H9 (cell line): ENCODE measurements at regions not wholly inside any gene's neighbourhood (a gene's known extent, or its start where the extent isn't known, plus 50 kb on each side); places are given as distances from the start of the nearest gene placed in this dataset.

Experiments used
- DNase-seq: peaks from one replicate; pipeline ENCODE4 v3.0.0-alpha.2; 2017
- H2AFZ ChIP-seq: one replicate; pipeline ENCODE4 v1.6.1; 2013; ENCODE audit warnings: mild to moderate bottlenecking, low read length, control low read depth, moderate library complexity
- H2AK5ac ChIP-seq: 2 replicates; pipeline ENCODE4 v1.6.1; 2013; ENCODE audit warnings: low read length, control low read depth, mixed read lengths; ENCODE audit not compliant: insufficient read length
- H2BK120ac ChIP-seq: one replicate; pipeline ENCODE4 v1.6.1; 2013; ENCODE audit warnings: low read depth, mild to moderate bottlenecking, low read length, control low read depth, inconsistent platforms; ENCODE audit not compliant: poor library complexity, severe bottlenecking
- H2BK12ac ChIP-seq: 2 replicates; pipeline ENCODE4 v1.6.1; 2013; ENCODE audit warnings: low read length, control low read depth, mixed read lengths, low read depth; ENCODE audit not compliant: insufficient read length
- H2BK15ac ChIP-seq: 2 replicates; pipeline ENCODE4 v1.6.1; 2013; ENCODE audit warnings: low read depth, low read length, control low read depth
- H2BK20ac ChIP-seq: one replicate; pipeline ENCODE4 v1.6.1; 2013; ENCODE audit warnings: low read depth, mild to moderate bottlenecking, low read length, control low read depth, inconsistent platforms; ENCODE audit not compliant: poor library complexity, severe bottlenecking
- H2BK5ac ChIP-seq: 2 replicates; pipeline ENCODE4 v1.6.1; 2013; ENCODE audit warnings: low read length, control low read depth, mixed read lengths; ENCODE audit not compliant: insufficient read length
- H3K14ac ChIP-seq: 2 replicates; pipeline ENCODE4 v1.6.1; 2013; ENCODE audit warnings: low read length, control low read depth; ENCODE audit not compliant: insufficient read depth
- H3K18ac ChIP-seq: 2 replicates; pipeline ENCODE4 v1.6.1; 2013; ENCODE audit warnings: low read depth, mild to moderate bottlenecking, mixed read lengths, low read length, control low read depth; ENCODE audit not compliant: insufficient read length
- H3K23ac ChIP-seq: 2 replicates; pipeline ENCODE4 v1.6.1; 2013; ENCODE audit warnings: low read length, control low read depth, mixed read lengths, low read depth; ENCODE audit not compliant: insufficient read length
- H3K23me2 ChIP-seq: 2 replicates; pipeline ENCODE4 v1.6.1; 2013; ENCODE audit warnings: low read depth, mild to moderate bottlenecking, mixed read lengths, low read length, control low read depth; ENCODE audit not compliant: insufficient read length, poor library complexity, severe bottlenecking
- H3K27ac ChIP-seq: 2 replicates; pipeline ENCODE4 v1.5.1; 2013; ENCODE audit warnings: low read length, control low read depth, mixed read lengths, low read depth; ENCODE audit not compliant: insufficient read length
- H3K27me3 ChIP-seq: 2 replicates; pipeline ENCODE4 v1.6.1; 2013; ENCODE audit warnings: low read length, control low read depth, inconsistent platforms; ENCODE audit not compliant: insufficient read depth
- H3K4ac ChIP-seq: 2 replicates; pipeline ENCODE4 v1.6.1; 2013; ENCODE audit warnings: low read depth, mild to moderate bottlenecking, control low read depth, inconsistent platforms, low read length, moderate library complexity
- H3K4me1 ChIP-seq: 2 replicates; pipeline ENCODE4 v1.6.1; 2013; ENCODE audit warnings: low read length, control low read depth, inconsistent platforms; ENCODE audit not compliant: insufficient read depth
- H3K4me2 ChIP-seq: 2 replicates; pipeline ENCODE4 v1.6.1; 2013; ENCODE audit warnings: low read length, control low read depth, mixed read lengths; ENCODE audit not compliant: insufficient read length, insufficient read depth
- H3K56ac ChIP-seq: 2 replicates; pipeline ENCODE4 v1.6.1; 2013; ENCODE audit warnings: low read depth, mild to moderate bottlenecking, mixed read lengths, low read length, control low read depth; ENCODE audit not compliant: insufficient read length
- H3K79me1 ChIP-seq: 2 replicates; pipeline ENCODE4 v1.6.1; 2013; ENCODE audit warnings: low read depth, mild to moderate bottlenecking, moderate library complexity, low read length, control low read depth, inconsistent platforms; ENCODE audit not compliant: insufficient read depth, poor library complexity, severe bottlenecking
- H3K79me2 ChIP-seq: 2 replicates; pipeline ENCODE4 v1.6.1; 2013; ENCODE audit warnings: low read length, control low read depth, inconsistent platforms; ENCODE audit not compliant: insufficient read depth
- H3K9ac ChIP-seq: 2 replicates; pipeline ENCODE4 v1.6.1; 2013; ENCODE audit warnings: low read length, control low read depth, mixed read lengths; ENCODE audit not compliant: insufficient read length; ENCODE audit errors: extremely low read depth
- H3K9me3 ChIP-seq: one replicate; pipeline ENCODE4 v1.6.1; 2013; ENCODE audit warnings: low read depth, low read length, inconsistent platforms; ENCODE audit not compliant: control insufficient read depth
- H3T11ph ChIP-seq: one replicate; pipeline ENCODE4 v1.6.1; 2013; ENCODE audit warnings: mild to moderate bottlenecking, low read length, control low read depth, inconsistent platforms
- H4K20me1 ChIP-seq: one replicate; pipeline ENCODE4 v1.6.1; 2013; ENCODE audit not compliant: control insufficient read depth, insufficient read length, insufficient read depth
- H4K5ac ChIP-seq: 2 replicates; pipeline ENCODE4 v1.6.1; 2013; ENCODE audit warnings: low read depth, mild to moderate bottlenecking, mixed read lengths, low read length, control low read depth; ENCODE audit not compliant: insufficient read length
- H4K8ac ChIP-seq: replicated peaks from 2 replicates; pipeline ENCODE4 v1.6.1; 2013; ENCODE audit warnings: low read length, control low read depth, mixed read lengths, low read depth; ENCODE audit not compliant: insufficient read length
- H4K91ac ChIP-seq: 2 replicates; pipeline ENCODE4 v1.6.1; 2013; ENCODE audit warnings: low read depth, mild to moderate bottlenecking, moderate library complexity, mixed read lengths, low read length, control low read depth; ENCODE audit not compliant: insufficient read length
- H3K27ac Mint-ChIP-seq, 3 experiments: 2 replicates in 2 of 3; 3 replicates in 1 of 3; pipeline ENCODE4 v1.8.0; 2020 to 2021; ENCODE audit warnings: mixed read lengths in 3 of 3, mild to moderate bottlenecking in 1 of 3, moderate library complexity in 1 of 3
- H3K27me3 Mint-ChIP-seq: 2 replicates; pipeline ENCODE4 v1.8.0; 2021; ENCODE audit warnings: low read depth, mild to moderate bottlenecking, moderate library complexity, mixed read lengths
- H3K36me3 Mint-ChIP-seq, 3 experiments: 2 replicates in 2 of 3; 3 replicates in 1 of 3; pipeline ENCODE4 v1.8.0; 2020 to 2021; ENCODE audit warnings: low read depth in 3 of 3, mixed read lengths in 3 of 3; ENCODE audit not compliant: insufficient read depth in 1 of 3
- H3K4me1 Mint-ChIP-seq, 2 experiments: 2 replicates each; pipeline ENCODE4 v1.8.0; 2020; ENCODE audit warnings: mixed read lengths in 2 of 2
- H3K4me3 Mint-ChIP-seq, 2 experiments: 2 replicates in 1 of 2; 3 replicates in 1 of 2; pipeline ENCODE4 v1.8.0; 2020 to 2021; ENCODE audit warnings: mild to moderate bottlenecking in 2 of 2, mixed read lengths in 2 of 2, moderate library complexity in 1 of 2
- H3K9me3 Mint-ChIP-seq, 2 experiments: 2 replicates in 1 of 2; 3 replicates in 1 of 2; pipeline ENCODE4 v1.8.0; 2020; ENCODE audit warnings: mild to moderate bottlenecking in 2 of 2, mixed read lengths in 2 of 2, moderate library complexity in 1 of 2
- CTCF ChIP-seq: fragments of 200-600 bp; sonication (generic); conservative IDR thresholded peaks from 3 replicates; pipeline ENCODE4 v1.8.0; 2021; ENCODE audit warnings: antibody characterized with exemption, mild to moderate bottlenecking
- WGBS: extraction: QIAGEN DNeasy Blood & Tissue Kit; methylation state at CpG from one replicate; pipeline ENCODE4 v1.1.7; 2013; ENCODE audit warnings: missing lambda C conversion rate, low lambda C conversion rate, mixed read lengths; ENCODE audit not compliant: insufficient read length; ENCODE audit errors: extremely low coverage; 5-methylcytosine and 5-hydroxymethylcytosine counted together

- DNase-seq = no peak
- Histone ChIP-seq H4K91ac (no peak overlapping the region), H2BK15ac (no peak overlapping the region), H3K18ac (no peak overlapping the region), H3K9me3 (no peaks in the 10 kb centered on the region), H3K9ac (no peak overlapping the region), H2BK120ac (no peak overlapping the region), H3K4me2 (no peak overlapping the region), H2BK20ac (no peak overlapping the region), H4K8ac (no peak overlapping the region), H3K27me3 (no peaks in the 10 kb centered on the region), H2BK5ac (no peak overlapping the region), H3K27ac (no peak overlapping the region), H3K4ac (no peak overlapping the region), H3K23ac (no peak overlapping the region), H2AK5ac (no peak overlapping the region), H3K4me1 (no peaks in the 10 kb centered on the region), H2BK12ac (no peak overlapping the region), H3T11ph (no peak overlapping the region), H4K20me1 (no peaks in the 10 kb centered on the region), H2AFZ (no peak overlapping the region), H4K5ac (no peak overlapping the region), H3K23me2 (no peaks in the 10 kb centered on the region), H3K56ac (no peak overlapping the region), H3K79me1 (no peaks in the 10 kb centered on the region), H3K79me2 (no peaks in the 10 kb centered on the region), H3K14ac (no peak overlapping the region)
- no peak for TF ChIP-seq CTCF
- H3K27ac Mint-ChIP-seq = no peak overlapping the region
- H3K4me3 Mint-ChIP-seq = no peak overlapping the region
- H3K36me3 Mint-ChIP-seq = no peaks in the 10 kb centered on the region
- peaks cover 11 to 15% of the 10 kb centered on the region in 2 experiments for H3K4me1 Mint-ChIP-seq
- no CpG with 5 or more reads among the region's 3 CpGs for whole genome bisulfite sequencing
- H3K27me3 Mint-ChIP-seq = no peaks in the 10 kb centered on the region
- H3K9me3 Mint-ChIP-seq = no peaks in the 10 kb centered on the region
Observed at GRCh38 chr1:81069856-81070255, 730.9 kb upstream of the ADGRL2 start.
